Muscle of back (tissue), 3 donors: ENCODE measurements at regions not wholly inside any gene's neighbourhood (a gene's known extent, or its start where the extent isn't known, plus 50 kb on each side); places are given as distances from the start of the nearest gene placed in this dataset.

Experiments
- DNase-seq, 3 donors: peaks; one replicate each; pipeline versions ENCODE4 v3.0.0 to v3.0.0-alpha.2; 2013

- no peak for DNase-seq
Observed at GRCh38 chr16:86682219-86682904, 104.0 kb downstream of the FOXL1 start.

GRCh38 chr16:86683441-86684194 is 105.3 kb downstream of the FOXL1 start:
- no peak for DNase-seq

- DNase-seq = no peak
Observed at GRCh38 chr16:86685076-86685475, 106.7 kb downstream of the FOXL1 start.

- no peak for DNase-seq
Observed at GRCh38 chr16:86690970-86691369, 112.6 kb downstream of the FOXL1 start.

GRCh38 chr16:86692426-86692825 is 114.1 kb downstream of the FOXL1 start:
- no peak for DNase-seq

GRCh38 chr16:86693033-86693432 is 114.7 kb downstream of the FOXL1 start:
- no peak for DNase-seq

GRCh38 chr16:86697715-86698114 is 119.4 kb downstream of the FOXL1 start:
- peak; percentile 9 to 27 (median 21) for DNase-seq

- DNase-seq = no peak
Observed at GRCh38 chr16:86700046-86700945, 121.9 kb downstream of the FOXL1 start.

- no peak for DNase-seq
Observed at GRCh38 chr16:86701286-86701975, 123.1 kb downstream of the FOXL1 start.

- DNase-seq = no peak
Observed at GRCh38 chr16:86702824-86703588, 124.7 kb downstream of the FOXL1 start.

- DNase-seq = no peak
Observed at GRCh38 chr16:86704516-86704915, 126.2 kb downstream of the FOXL1 start.

- no peak for DNase-seq
Observed at GRCh38 chr16:86706726-86707125, 128.4 kb downstream of the FOXL1 start.

GRCh38 chr16:86707171-86707570 is 128.8 kb downstream of the FOXL1 start:
- no peak for DNase-seq

GRCh38 chr16:86707581-86707980 is 129.2 kb downstream of the FOXL1 start:
- no peak for DNase-seq

- no peak for DNase-seq
Observed at GRCh38 chr16:86708431-86708830, 130.1 kb downstream of the FOXL1 start.

- DNase-seq = no peak
Observed at GRCh38 chr16:86709103-86709502, 130.8 kb downstream of the FOXL1 start.

- no peak for DNase-seq
Observed at GRCh38 chr16:86709902-86710601, 131.7 kb downstream of the FOXL1 start.

- DNase-seq = no peak
Observed at GRCh38 chr16:86710602-86710950, 132.2 kb downstream of the FOXL1 start.

- no peak for DNase-seq
Observed at GRCh38 chr16:86712158-86713009, 134.0 kb downstream of the FOXL1 start.
